Stimulated activated naive CD8-positive, alpha-beta T cell treated with anti-CD3 and anti-CD28 coated beads, Interleukin-15, Interleukin-2, amounts not matched to agents 100 U/mL and 50 U/mL, for 24 hours (primary cell): ENCODE measurements at regions not wholly inside any gene's neighbourhood (a gene's known extent, or its start where the extent isn't known, plus 50 kb on each side); places are given as distances from the start of the nearest gene placed in this dataset.

Source experiments
- ATAC-seq: fragments of 150-1000 bp; cut with Tn5 transposase; one replicate; pipeline ENCODE4 v1.10.0; 2021
- DNase-seq: peaks from one replicate; pipeline ENCODE4 v3.0.0; 2021

DNA sequence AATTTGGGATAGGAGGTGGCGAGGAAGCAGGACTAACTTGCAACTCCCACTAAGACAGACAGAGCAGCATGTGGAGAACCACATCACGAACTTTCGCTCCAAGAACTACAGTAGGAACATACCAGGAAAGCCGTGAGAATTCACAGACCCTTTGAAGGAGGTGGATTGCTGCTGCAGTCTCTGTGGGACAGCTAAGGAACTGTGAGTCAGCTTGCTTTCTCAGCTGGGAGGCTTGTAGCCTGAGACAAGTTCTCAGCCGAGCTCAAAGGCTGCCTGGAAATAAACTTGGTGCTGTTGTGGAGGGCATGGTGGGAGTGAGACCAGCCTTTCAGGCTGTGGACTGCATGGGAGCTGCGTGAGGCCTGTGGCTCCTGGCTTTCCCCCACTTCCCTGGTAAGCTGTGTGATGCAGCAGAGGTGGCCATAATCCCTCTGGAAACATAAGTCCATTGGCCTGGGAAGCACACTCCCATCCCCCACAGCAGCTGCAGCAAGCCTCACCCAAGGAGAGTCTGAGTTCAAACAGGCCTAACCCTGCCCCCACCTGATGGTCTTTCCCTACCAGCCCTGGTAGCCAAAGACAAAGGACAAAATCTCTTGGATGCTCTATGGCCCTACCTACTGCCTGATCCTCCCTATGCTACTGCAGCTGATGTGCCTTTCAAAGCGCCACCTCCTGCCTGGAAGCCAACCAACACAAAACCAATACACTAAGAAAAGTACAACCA lies 441.1 kb upstream of the HTR2A start:
- ATAC-seq: no peak
- no peak for DNase-seq

- DNase-seq (no peak), ATAC-seq (no peak)
These were observed 437.3 kb upstream of the HTR2A start for GRCh38 chr13:47334173-47334572.

DNA sequence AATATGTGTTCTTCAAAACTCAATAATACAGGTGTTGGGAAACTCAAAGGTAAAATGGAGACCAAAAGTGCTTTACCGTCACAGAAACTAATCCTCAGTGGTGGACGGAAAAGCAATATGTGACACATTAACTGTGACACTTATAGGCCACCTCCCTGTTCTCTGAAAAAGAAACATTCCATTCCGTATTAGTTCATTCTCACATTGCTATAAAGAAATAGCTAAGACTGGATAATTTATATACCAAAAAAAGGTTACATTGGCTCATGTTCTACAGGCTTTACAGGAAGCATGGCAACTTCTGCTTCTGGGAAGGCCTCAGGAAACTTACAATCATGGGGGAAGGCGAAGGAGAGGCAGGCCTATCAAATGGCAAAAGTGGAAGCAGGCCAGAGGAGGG lies 435.3 kb upstream of the HTR2A start:
- no peak for ATAC-seq
- no peak for DNase-seq

DNA sequence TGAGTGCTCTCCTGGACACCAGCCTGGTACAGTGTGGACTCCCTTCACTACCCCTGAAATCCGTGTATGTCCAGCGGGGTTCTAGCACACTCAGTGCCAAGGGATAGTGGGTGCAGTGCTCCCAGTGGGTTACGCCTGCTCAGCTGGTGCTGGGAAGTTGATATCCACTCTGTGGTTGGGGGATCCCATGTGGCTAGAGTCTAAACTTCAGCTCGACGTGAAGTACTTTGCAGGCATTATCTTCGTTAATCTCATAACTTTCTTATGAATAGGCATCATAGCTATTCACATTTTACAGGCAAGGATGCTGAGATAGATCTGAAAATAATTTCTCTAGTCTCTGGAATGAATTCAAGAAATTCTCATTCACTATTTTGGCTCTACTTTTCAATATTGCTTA lies 433.2 kb upstream of the HTR2A start:
- DNase-seq: no peak
- ATAC-seq: no peak

- ATAC-seq: no peak
- DNase-seq: no peak
These were observed 431.0 kb upstream of the HTR2A start for GRCh38 chr13:47327861-47328260.

DNA sequence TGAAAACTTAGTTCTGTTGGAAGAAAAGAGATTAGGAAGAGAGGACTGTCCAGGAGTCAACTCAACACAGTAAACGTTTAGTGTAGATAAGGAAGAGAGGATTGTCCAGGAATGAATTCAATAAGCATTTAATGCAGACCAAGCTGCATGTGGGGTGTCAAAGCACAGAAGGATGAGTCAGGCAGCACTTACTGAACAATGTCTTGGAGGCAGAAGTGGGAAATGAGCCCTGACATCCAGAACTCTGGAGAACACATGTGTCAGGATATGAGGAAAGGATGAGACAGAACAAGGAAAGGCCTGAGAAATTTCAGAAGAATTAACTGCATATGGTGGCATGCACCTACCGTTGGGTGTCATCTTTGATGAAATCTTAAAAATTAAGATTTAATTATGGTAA lies 429.2 kb upstream of the HTR2A start:
- ATAC-seq (no peak), DNase-seq (no peak)

DNA sequence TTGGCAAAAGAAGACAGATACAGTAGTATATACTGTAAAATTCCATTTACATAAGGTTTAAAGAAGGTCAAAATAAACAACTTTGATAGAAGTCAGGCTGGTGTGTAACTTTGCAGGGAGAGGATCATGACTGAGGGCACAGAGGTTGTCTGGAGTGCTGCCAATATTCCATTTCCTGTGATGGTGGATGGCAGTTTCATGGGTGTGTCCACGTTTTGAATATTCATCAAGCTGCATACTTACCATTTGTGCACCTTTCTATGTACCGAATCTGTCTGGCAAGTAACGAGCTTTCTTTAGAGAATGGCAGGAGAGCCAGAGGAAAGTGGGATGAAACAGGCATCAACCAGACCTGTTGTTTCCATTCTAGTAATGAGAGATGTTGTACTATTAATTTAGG lies 420.5 kb upstream of the HTR2A start:
- DNase-seq (no peak), ATAC-seq (no peak)

DNA sequence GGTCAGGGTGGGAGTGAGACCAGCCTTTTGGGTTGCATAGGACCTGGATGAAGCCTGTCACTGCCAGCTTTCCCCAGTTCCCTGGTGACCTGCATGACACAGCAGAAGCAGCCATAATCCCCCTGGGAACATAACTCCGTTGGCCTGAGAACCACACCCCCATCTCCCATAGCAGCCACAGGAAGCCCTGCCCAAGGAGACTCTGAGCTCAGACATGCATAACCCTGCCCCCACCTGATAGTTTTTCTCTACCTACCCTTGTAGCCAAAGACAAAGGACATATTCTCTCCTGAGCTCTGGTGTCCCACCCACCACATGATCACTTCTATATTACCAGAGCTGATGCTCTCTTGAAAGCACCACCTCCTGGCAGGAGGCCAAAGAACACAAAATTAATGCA lies 413.5 kb upstream of the HTR2A start:
- no peak for ATAC-seq
- DNase-seq: no peak

- DNase-seq (no peak), ATAC-seq (no peak)
These were observed 410.1 kb upstream of the HTR2A start for GRCh38 chr13:47306991-47307390.

GRCh38 chr13:47303626-47304025 lies 406.8 kb upstream of the HTR2A start:
- ATAC-seq (no peak), DNase-seq (no peak)

DNA sequence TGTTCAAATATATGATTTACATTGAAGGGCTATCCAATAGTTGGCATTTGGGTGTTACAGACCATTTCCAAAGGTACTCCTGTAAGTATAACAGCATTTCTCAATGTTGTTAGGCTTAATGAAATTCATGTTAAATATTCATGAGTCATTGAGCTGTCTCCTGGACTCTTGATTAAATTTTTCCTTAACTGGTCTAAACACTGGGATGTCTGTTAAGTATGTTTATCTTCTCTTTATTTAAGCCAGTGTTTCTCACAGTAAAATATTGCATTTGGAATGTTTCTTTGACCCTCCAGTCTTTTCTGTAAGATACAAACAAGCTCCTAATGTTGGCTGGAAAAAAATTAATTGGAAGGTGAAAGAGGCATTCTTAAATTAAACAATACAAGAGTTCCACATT lies 402.5 kb upstream of the HTR2A start:
- no peak for ATAC-seq
- DNase-seq: no peak

- ATAC-seq (no peak), DNase-seq (no peak)
These were observed 401.7 kb upstream of the HTR2A start for GRCh38 chr13:47298506-47298905.

DNA sequence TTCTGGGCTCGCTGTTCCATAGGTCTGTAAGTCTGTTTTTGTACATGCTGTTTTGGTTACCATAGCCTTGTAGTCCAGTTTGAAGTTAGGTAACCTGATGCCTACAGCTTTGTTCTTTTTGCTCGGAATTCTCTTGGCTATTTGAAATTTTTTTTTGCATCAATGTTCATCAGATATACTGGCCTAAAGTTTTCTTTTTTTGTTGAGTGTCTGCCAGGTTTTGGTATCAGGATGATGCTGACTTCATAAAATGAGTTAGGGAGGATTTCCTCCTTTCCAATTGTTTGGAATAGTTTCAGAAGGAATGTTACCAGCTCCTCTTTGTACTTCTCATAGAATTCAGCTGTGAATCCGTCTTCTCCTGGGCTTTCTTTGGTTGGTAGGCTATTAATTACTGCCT lies 397.8 kb upstream of the HTR2A start:
- ATAC-seq: no peak
- DNase-seq: no peak

- DNase-seq: no peak
- ATAC-seq: no peak
These were observed 394.3 kb upstream of the HTR2A start for GRCh38 chr13:47291107-47291656.

GRCh38 chr13:47289567-47289966 lies 392.7 kb upstream of the HTR2A start:
- DNase-seq (no peak), ATAC-seq (no peak)

DNA sequence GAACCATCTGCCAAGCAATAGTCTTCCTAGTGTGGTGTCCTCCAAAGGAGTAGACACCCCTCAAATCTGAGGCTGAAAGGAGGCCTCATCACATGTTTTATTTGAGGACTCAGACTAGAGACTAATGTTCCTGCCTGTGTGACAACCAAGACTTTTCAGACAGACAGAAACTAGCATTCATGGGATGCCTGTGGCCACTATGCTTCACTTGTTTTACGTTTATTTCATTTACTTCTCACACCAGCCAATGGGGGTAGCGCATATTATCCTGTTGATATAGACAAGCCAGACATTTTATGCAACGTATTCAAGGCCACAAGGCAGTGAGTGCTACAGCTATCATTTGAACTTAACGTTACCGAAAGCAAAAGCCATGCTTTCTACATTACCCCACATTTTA lies 391.7 kb upstream of the HTR2A start:
- DNase-seq (no peak), ATAC-seq (no peak)

DNA sequence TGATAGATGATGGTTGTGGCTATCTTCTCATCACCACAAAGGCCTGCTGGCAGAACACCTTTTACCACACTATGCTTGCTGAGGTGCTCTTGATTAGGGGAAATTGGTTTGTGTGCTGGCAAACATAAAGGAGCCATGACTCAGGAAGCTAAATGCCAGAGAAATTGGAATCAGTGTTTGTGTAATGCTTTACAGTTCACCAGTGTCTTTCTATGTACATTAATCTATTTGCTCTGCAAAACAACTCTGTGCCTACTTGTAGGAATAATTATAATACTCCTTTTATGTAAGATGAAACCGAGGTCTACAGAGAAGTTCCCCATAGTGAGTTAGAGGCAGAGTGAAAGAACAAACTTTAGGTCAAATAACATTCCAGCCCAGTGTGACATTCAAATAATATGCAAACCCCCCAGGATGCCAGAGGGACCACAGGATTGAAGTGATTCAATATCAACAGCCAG lies 390.5 kb upstream of the HTR2A start:
- DNase-seq (no peak), ATAC-seq (no peak)

- DNase-seq (no peak), ATAC-seq (no peak)
These were observed 385.1 kb upstream of the HTR2A start for GRCh38 chr13:47281991-47282390.

GRCh38 chr13:47279920-47280319 lies 383.1 kb upstream of the HTR2A start:
- DNase-seq (no peak), ATAC-seq (no peak)

DNA sequence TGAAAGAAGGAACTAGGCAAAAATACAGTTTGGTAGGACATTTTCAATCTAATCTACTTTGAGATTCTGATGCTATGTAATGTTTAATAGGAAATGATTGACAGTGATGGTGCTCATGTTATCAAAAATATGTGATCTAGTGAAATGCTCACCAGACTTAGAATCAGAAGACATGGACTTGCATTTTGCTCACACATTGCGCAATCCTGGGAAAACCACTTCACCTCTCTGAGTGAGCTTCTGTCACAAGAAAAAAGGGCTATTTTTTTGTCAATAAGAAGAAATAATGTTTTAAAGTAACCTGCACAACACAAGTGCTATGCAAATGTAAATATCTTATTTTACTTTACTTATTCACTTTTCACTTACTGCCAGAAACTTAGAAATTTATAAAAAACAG lies 380.9 kb upstream of the HTR2A start:
- ATAC-seq (no peak), DNase-seq (no peak)

GRCh38 chr13:47268270-47268669 lies 371.4 kb upstream of the HTR2A start:
- DNase-seq (no peak), ATAC-seq (no peak)

DNA sequence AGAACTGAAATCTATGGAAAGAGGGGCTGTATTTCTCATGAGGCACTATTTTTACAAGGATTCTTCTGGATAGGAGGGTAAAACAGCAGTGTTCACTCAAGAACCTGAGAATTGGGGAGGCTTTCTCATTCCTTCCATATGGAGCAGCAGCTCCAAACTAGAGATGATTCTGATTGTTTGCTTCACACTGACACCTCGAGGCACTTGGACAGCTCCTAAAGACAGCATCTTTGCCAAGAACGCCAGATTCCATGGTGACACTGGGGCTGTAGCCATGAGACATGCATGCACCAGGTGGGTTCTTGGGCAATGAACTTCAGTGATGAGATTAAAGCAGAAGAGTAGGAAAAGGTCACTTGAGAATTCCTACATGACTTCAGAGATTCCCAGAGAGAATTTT lies 361.5 kb upstream of the HTR2A start:
- DNase-seq: no peak
- no peak for ATAC-seq

DNA sequence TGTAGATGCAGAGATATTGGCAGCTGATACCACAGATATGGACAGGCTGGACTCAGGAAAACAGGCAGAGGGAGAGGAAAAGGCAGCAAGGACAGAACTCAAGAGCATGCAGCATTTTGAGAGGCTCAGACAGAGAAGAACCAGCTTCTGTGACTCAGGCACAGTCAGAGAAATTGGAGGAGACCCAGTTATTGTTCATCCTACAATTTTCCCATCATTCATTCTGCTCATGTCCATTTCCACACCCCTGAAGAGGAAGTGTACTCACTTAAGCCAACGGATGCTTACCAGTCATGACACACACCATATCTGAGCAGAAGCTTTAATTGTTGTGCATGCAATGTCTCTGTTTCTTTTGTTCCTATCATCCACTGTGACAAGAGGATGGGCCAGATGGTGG lies 359.8 kb upstream of the HTR2A start:
- ATAC-seq: no peak
- DNase-seq: no peak

DNA sequence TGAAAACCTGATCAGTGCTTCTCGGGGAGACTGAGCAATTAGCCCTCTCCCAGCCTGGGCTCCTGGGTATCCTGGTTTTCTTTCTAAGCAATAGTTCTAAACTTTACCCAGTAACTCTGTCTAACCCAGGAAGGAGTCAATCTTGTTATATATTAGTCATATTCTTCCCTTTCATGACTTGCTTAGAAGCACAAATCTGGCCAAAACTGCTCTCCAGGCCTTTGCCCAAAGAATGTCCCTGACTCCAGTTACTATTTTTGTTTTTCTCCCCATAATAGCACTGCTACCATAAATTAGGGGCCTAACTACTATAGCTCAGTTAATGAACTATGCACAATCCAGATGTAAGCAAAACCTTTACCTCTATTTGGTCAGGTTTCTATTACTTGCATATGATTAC lies 355.8 kb upstream of the HTR2A start:
- ATAC-seq (no peak), DNase-seq (no peak)

- ATAC-seq: no peak
- DNase-seq: no peak
These were observed 354.9 kb upstream of the HTR2A start for GRCh38 chr13:47251771-47252170.
